ENCODE measurements at regions not wholly inside any gene's neighbourhood (a gene's known extent, or its start where the extent isn't known, plus 50 kb on each side); places are given as distances from the start of the nearest gene placed in this dataset.

GRCh38 chr6:141335477-141336273 is 797.0 kb upstream of the GJE1 start:
- no peak overlapping the region for H3K27ac ChIP-seq
- H3K36me3 ChIP-seq: no peaks in the 10 kb centered on the region
- no peaks in the 10 kb centered on the region for H3K4me1 ChIP-seq
- WGBS: 54% methylated on average over 4 of the region's 4 CpGs
- no peak for DNase-seq (ENCODE audit: low spot score in 2 of 2)
- H3K27me3 ChIP-seq: no peaks in the 10 kb centered on the region
- H3K4me3 ChIP-seq: no peak overlapping the region
- H3K9me3 ChIP-seq: no peaks in the 10 kb centered on the region
- TF ChIP-seq POLR2AphosphoS5 (IDR thresholded peaks at IDR 0.05): no peak

GRCh38 chr6:141326925-141327324 is 805.8 kb upstream of the GJE1 start:
- peak overlapping the region; percentile 33 for H3K4me3 ChIP-seq
- no peak for DNase-seq (ENCODE audit: low spot score in 2 of 2)
- H3K27me3 ChIP-seq: no peaks in the 10 kb centered on the region
- no peaks in the 10 kb centered on the region for H3K4me1 ChIP-seq
- TF ChIP-seq CTCF (IDR thresholded peaks at IDR 0.05) (no peak), POLR2AphosphoS5 (IDR thresholded peaks at IDR 0.05) (no peak), EP300 (IDR thresholded peaks at IDR 0.05) (no peak), POLR2A (IDR thresholded peaks at IDR 0.05) (no peak)
- no peaks in the 10 kb centered on the region for H3K36me3 ChIP-seq
- peak overlapping the region; percentile 38 for H3K27ac ChIP-seq
- H3K9me3 ChIP-seq: no peaks in the 10 kb centered on the region

- Histone ChIP-seq H3K36me3 (no peaks in the 10 kb centered on the region), H3K9me3 (no peaks in the 10 kb centered on the region), H3K4me3 (peak overlapping the region; percentile 33), H3K27me3 (no peaks in the 10 kb centered on the region), H3K27ac (peak overlapping the region; percentile 38), H3K4me1 (no peaks in the 10 kb centered on the region)
- TF ChIP-seq EP300 (IDR thresholded peaks at IDR 0.05): no peak
- no peak for TF ChIP-seq CTCF (IDR thresholded peaks at IDR 0.05)
- TF ChIP-seq POLR2AphosphoS5 (IDR thresholded peaks at IDR 0.05): no peak
- no peak for TF ChIP-seq POLR2A (IDR thresholded peaks at IDR 0.05)
- peak in 1 of 2 donors; percentile 60 for DNase-seq (ENCODE audit: low spot score in 2 of 2)
- WGBS: 40% methylated on average over 5 of the region's 5 CpGs
These were observed 806.3 kb upstream of the GJE1 start for GRCh38 chr6:141326426-141326825.

- Histone ChIP-seq H3K4me1 (no peaks in the 10 kb centered on the region), H3K27me3 (no peaks in the 10 kb centered on the region), H3K27ac (no peak overlapping the region), H3K4me3 (no peak overlapping the region), H3K9me3 (no peaks in the 10 kb centered on the region), H3K36me3 (no peaks in the 10 kb centered on the region)
- no peak for TF ChIP-seq EP300 (IDR thresholded peaks at IDR 0.05)
- TF ChIP-seq POLR2AphosphoS5 (IDR thresholded peaks at IDR 0.05): no peak
- TF ChIP-seq POLR2A (IDR thresholded peaks at IDR 0.05): no peak
- no peak for TF ChIP-seq CTCF (IDR thresholded peaks at IDR 0.05)
- WGBS: 66% methylated on average over 5 of the region's 5 CpGs
- no peak for DNase-seq (ENCODE audit: low spot score in 2 of 2)
These were observed 811.0 kb upstream of the GJE1 start for GRCh38 chr6:141321493-141322347.

- WGBS: 92% methylated on average over 5 of the region's 5 CpGs
- H3K9me3 ChIP-seq: no peaks in the 10 kb centered on the region
- no peak overlapping the region for H3K4me3 ChIP-seq
- TF ChIP-seq CTCF (IDR thresholded peaks at IDR 0.05) (no peak), POLR2A (IDR thresholded peaks at IDR 0.05) (no peak), POLR2AphosphoS5 (IDR thresholded peaks at IDR 0.05) (no peak), EP300 (IDR thresholded peaks at IDR 0.05) (no peak)
- no peak overlapping the region for H3K27ac ChIP-seq
- no peaks in the 10 kb centered on the region for H3K4me1 ChIP-seq
- H3K27me3 ChIP-seq: no peaks in the 10 kb centered on the region
- DNase-seq (ENCODE audit: low spot score in 2 of 2): no peak
- H3K36me3 ChIP-seq: no peaks in the 10 kb centered on the region
These were observed 816.5 kb upstream of the GJE1 start for GRCh38 chr6:141316236-141316635.
